ENCODE measurements at regions not wholly inside any gene's neighbourhood (a gene's known extent, or its start where the extent isn't known, plus 50 kb on each side); places are given as distances from the start of the nearest gene placed in this dataset.

GRCh38 chr4:1474126-1475090, 68.2 kb upstream of the NKX1-1 start:
- no peak overlapping the region for H3K27ac ChIP-seq
- no peaks in the 10 kb centered on the region for H3K9me3 ChIP-seq
- TF ChIP-seq CTCF (IDR thresholded peaks at IDR 0.05) (no peak), POLR2A (IDR thresholded peaks at IDR 0.05) (no peak)
- H3K27me3 ChIP-seq, result no peaks in the 10 kb centered on the region
- no peaks in the 10 kb centered on the region for H3K36me3 ChIP-seq (ENCODE audit: low read depth, missing control alignments)
- intact Hi-C loops (cut with DNase I; ENCODE audit: low total_unique reads), result no loop called here
- DNase-seq, result no peak
- WGBS, 2 donors, result 80% methylated on average over 8 to 14 of the region's 14 CpGs
- H3K4me1 ChIP-seq, result peaks cover 4% of the 10 kb centered on the region
- H3K4me3 ChIP-seq, result no peak overlapping the region

GRCh38 chr4:1473718-1474117, 67.5 kb upstream of the NKX1-1 start:
- Histone ChIP-seq H3K27ac (no peak overlapping the region), H3K36me3 (ENCODE audit: low read depth, missing control alignments) (no peaks in the 10 kb centered on the region), H3K27me3 (no peaks in the 10 kb centered on the region), H3K4me1 (peaks cover 4% of the 10 kb centered on the region), H3K9me3 (no peaks in the 10 kb centered on the region), H3K4me3 (no peak overlapping the region)
- no peak for DNase-seq
- intact Hi-C loops (cut with DNase I; ENCODE audit: low total_unique reads), result no loop called here
- no peak for TF ChIP-seq CTCF (IDR thresholded peaks at IDR 0.05)
- no peak for TF ChIP-seq POLR2A (IDR thresholded peaks at IDR 0.05)
- 92% methylated on average over 8 of the region's 8 CpGs for whole genome bisulfite sequencing, 2 donors

- H3K27me3 ChIP-seq, result no peaks in the 10 kb centered on the region
- DNase-seq, result no peak
- WGBS, 2 donors, result 73 to 81% methylated on average over 7 to 9 of the region's 9 CpGs
Measured at GRCh38 chr4:1472911-1473518, 66.8 kb upstream of the NKX1-1 start.

GRCh38 chr4:1472148-1472797, 66.0 kb upstream of the NKX1-1 start:
- Histone ChIP-seq H3K27me3 (no peaks in the 10 kb centered on the region), H3K4me3 (no peak overlapping the region), H3K27ac (no peak overlapping the region), H3K4me1 (peaks cover 4% of the 10 kb centered on the region), H3K9me3 (no peaks in the 10 kb centered on the region), H3K36me3 (ENCODE audit: low read depth, missing control alignments) (no peaks in the 10 kb centered on the region)
- DNase-seq, result no peak
- 8 to 15% methylated on average over 10 to 47 of the region's 58 CpGs for WGBS, 2 donors
- intact Hi-C loops (cut with DNase I; ENCODE audit: low total_unique reads), result no loop called here
- no peak for TF ChIP-seq CTCF (IDR thresholded peaks at IDR 0.05)

More at GRCh38 chr4:1472911-1473518, 66.8 kb upstream of the NKX1-1 start:
- no peaks in the 10 kb centered on the region for H3K9me3 ChIP-seq
- no peak for TF ChIP-seq POLR2A (IDR thresholded peaks at IDR 0.05)
- TF ChIP-seq CTCF (IDR thresholded peaks at IDR 0.05), result no peak
- intact Hi-C loops (cut with DNase I; ENCODE audit: low total_unique reads), result no loop called here
- H3K36me3 ChIP-seq (ENCODE audit: low read depth, missing control alignments), result no peaks in the 10 kb centered on the region
- peaks cover 4% of the 10 kb centered on the region for H3K4me1 ChIP-seq
- H3K27ac ChIP-seq, result no peak overlapping the region
- H3K4me3 ChIP-seq, result no peak overlapping the region

Measured in testis (tissue), 2 donors.